ENCODE measurements at regions not wholly inside any gene's neighbourhood (a gene's known extent, or its start where the extent isn't known, plus 50 kb on each side); places are given as distances from the start of the nearest gene placed in this dataset.
"Not testable (repeated sequence)": the region's sequence is repeated elsewhere in the genome, so short reads cannot be mapped to it uniquely, and the experiment has no call there.

DNA sequence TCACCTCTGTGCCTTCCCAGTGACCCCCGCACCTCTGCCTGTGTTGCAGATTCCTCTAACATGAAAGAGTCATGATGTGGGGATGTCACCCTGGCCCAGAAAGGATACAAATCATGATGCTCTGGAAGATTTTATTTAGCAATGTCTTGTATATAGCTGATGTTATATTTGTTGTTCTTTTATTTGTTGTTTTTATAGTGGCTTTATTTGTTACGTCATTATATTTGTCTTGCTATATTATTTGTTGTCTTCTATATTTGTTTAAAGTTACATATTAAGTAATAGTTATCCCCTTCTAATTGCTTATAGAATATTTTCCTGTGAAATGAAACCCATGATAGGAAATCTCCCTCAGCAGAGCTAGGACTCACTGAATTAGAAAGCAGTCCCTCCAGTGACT is 1149.2 kb downstream of the UQCRFS1 start:
- no peaks in the 10 kb centered on the region for H3K4me1 ChIP-seq (ENCODE audit: control insufficient read depth, insufficient read depth, low read length)
- H3K9me3 ChIP-seq (ENCODE audit: control insufficient read depth, low read length), result no peaks in the 10 kb centered on the region
- no peak for DNase-seq (ENCODE audit: low read depth)
- no peaks in the 10 kb centered on the region for H3K27me3 ChIP-seq (replicated peaks; ENCODE audit: control insufficient read depth, insufficient read depth, low read length)
- H3K36me3 ChIP-seq (ENCODE audit: control insufficient read depth, insufficient read depth, low read length, severe bottlenecking), result no peaks in the 10 kb centered on the region
- no peak overlapping the region for H3K4me3 ChIP-seq (ENCODE audit: low read length)
- no peak overlapping the region for H3K9ac ChIP-seq (ENCODE audit: low read length)

DNA sequence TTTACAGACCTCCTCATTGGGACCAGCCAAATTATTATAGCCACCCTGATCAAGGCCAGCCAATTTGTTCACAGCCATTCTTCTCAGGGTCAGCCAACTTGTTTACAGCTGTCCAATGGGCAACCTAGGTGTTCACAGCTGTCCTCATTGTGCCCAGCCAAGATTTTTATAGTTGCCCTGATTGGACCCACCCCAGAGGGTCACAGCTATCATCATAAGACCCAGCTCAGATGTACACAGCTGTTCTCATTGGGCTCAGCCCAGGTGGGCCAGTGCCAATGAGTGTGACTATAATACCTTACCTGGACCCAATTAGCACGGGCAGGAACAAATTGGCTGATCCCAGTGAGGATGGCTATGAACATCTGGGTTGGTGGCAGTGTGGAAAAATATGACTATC is 1151.8 kb downstream of the UQCRFS1 start:
- H3K4me1 ChIP-seq (ENCODE audit: control insufficient read depth, insufficient read depth, low read length), result no peaks in the 10 kb centered on the region
- H3K9ac ChIP-seq (ENCODE audit: low read length), result no peak overlapping the region
- H3K27me3 ChIP-seq (replicated peaks; ENCODE audit: control insufficient read depth, insufficient read depth, low read length), result no peaks in the 10 kb centered on the region
- no peaks in the 10 kb centered on the region for H3K9me3 ChIP-seq (ENCODE audit: control insufficient read depth, low read length)
- no peak overlapping the region for H3K4me3 ChIP-seq (ENCODE audit: low read length)
- no peaks in the 10 kb centered on the region for H3K36me3 ChIP-seq (ENCODE audit: control insufficient read depth, insufficient read depth, low read length, severe bottlenecking)
- no peak for DNase-seq (ENCODE audit: low read depth)

DNA sequence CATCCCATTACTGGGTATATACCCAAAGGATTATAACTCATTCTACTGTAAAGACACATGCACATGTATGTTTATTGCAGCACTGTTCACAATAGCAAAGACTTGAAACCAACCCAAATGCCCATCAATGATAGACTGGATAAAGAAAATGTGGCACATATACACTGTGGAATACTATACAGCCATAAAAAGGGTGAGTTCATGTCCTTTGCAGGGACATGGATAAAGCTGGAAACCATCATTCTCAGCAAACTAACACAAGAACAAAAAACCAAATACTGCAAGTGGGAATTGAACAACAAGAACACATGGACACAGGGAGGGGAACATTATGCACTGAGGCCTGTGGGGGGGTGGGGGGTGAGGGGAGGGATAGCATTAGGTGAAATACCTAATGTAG is 1155.9 kb downstream of the UQCRFS1 start:
- DNase-seq (ENCODE audit: low read depth), result not testable (repeated sequence)

DNA sequence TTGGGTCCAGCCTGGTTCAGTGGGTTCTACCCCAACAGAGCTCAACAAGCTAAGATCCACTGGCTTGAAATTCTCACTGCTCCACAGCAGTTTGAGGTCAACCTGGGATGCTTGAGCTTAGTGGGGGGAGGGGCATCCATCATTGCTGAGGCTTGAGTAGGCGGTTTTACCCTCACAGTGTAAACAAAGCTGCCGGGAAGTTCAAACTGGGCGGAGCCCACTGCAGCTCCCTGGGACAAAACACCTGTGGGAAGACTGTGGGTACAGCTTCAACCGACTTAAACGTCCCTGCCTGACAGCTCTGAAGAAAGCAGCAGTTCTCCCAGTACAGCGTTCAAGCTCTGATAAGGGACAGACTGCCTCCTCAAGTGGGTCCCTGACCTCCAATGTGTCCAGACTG is 1161.9 kb downstream of the UQCRFS1 start:
- DNase-seq (ENCODE audit: low read depth), result no peak
- H3K9ac ChIP-seq (ENCODE audit: low read length), result no peak overlapping the region
- no peaks in the 10 kb centered on the region for H3K4me1 ChIP-seq (ENCODE audit: control insufficient read depth, insufficient read depth, low read length)
- no peaks in the 10 kb centered on the region for H3K9me3 ChIP-seq (ENCODE audit: control insufficient read depth, low read length)
- no peaks in the 10 kb centered on the region for H3K27me3 ChIP-seq (replicated peaks; ENCODE audit: control insufficient read depth, insufficient read depth, low read length)
- H3K4me3 ChIP-seq (ENCODE audit: low read length), result no peak overlapping the region
- H3K36me3 ChIP-seq (ENCODE audit: control insufficient read depth, insufficient read depth, low read length, severe bottlenecking), result no peaks in the 10 kb centered on the region

More for the DNA sequence above, 1155.9 kb downstream of the UQCRFS1 start:
- not testable (repeated sequence) for H3K9ac ChIP-seq (ENCODE audit: low read length); H3K9me3 ChIP-seq (ENCODE audit: control insufficient read depth, low read length); H3K4me1 ChIP-seq (ENCODE audit: control insufficient read depth, insufficient read depth, low read length); H3K36me3 ChIP-seq (ENCODE audit: control insufficient read depth, insufficient read depth, low read length, severe bottlenecking); H3K4me3 ChIP-seq (ENCODE audit: low read length); H3K27me3 ChIP-seq (replicated peaks; ENCODE audit: control insufficient read depth, insufficient read depth, low read length)

DNA sequence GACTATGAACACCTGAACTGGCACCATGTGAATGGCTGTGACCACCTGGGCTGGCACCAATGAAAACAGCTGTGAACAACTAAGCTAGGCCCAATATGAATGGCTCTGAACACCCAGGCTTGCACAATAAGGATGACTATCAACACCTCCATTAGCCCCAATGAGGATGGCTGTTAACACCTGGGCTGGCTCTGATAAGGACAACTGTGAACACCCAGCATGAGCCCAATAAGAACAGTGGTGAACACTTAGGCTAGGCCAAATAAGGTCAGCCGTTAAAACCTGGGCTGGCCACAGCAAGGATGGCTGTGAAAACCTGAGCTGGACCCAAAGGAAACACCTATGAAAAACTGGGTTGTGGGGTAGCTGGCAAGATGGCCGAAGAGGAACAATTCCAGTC is 1163.1 kb downstream of the UQCRFS1 start:
- Histone ChIP-seq H3K4me1 (ENCODE audit: control insufficient read depth, insufficient read depth, low read length) (no peaks in the 10 kb centered on the region), H3K9me3 (ENCODE audit: control insufficient read depth, low read length) (no peaks in the 10 kb centered on the region), H3K36me3 (ENCODE audit: control insufficient read depth, insufficient read depth, low read length, severe bottlenecking) (no peaks in the 10 kb centered on the region), H3K27me3 (replicated peaks; ENCODE audit: control insufficient read depth, insufficient read depth, low read length) (peaks cover 1% of the 10 kb centered on the region), H3K9ac (ENCODE audit: low read length) (no peak overlapping the region), H3K4me3 (ENCODE audit: low read length) (no peak overlapping the region)
- DNase-seq (ENCODE audit: low read depth), result no peak

DNA sequence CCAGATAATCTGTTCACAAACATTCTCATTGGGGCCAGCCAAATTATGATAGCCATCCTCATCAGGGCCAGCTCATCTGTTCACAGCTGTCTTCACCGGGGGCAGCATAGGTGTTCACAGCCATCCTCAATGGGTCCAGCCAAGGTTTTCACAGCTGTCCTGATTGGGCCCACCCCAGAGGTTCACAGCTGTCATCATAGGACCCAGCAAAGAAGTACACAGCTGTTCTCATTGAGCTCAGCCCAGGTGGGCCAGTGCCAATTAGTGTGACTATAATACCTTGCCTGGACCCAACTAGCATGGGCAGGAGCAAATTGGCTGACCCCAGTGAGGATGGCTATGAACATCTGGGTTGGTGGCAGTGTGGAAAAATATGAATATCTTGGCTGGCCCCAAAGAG is 1166.0 kb downstream of the UQCRFS1 start:
- peaks cover 4% of the 10 kb centered on the region for H3K27me3 ChIP-seq (replicated peaks; ENCODE audit: control insufficient read depth, insufficient read depth, low read length)
- no peaks in the 10 kb centered on the region for H3K9me3 ChIP-seq (ENCODE audit: control insufficient read depth, low read length)
- no peak overlapping the region for H3K9ac ChIP-seq (ENCODE audit: low read length)
- no peaks in the 10 kb centered on the region for H3K4me1 ChIP-seq (ENCODE audit: control insufficient read depth, insufficient read depth, low read length)
- no peak overlapping the region for H3K4me3 ChIP-seq (ENCODE audit: low read length)
- no peaks in the 10 kb centered on the region for H3K36me3 ChIP-seq (ENCODE audit: control insufficient read depth, insufficient read depth, low read length, severe bottlenecking)
- DNase-seq (ENCODE audit: low read depth), result no peak

DNA sequence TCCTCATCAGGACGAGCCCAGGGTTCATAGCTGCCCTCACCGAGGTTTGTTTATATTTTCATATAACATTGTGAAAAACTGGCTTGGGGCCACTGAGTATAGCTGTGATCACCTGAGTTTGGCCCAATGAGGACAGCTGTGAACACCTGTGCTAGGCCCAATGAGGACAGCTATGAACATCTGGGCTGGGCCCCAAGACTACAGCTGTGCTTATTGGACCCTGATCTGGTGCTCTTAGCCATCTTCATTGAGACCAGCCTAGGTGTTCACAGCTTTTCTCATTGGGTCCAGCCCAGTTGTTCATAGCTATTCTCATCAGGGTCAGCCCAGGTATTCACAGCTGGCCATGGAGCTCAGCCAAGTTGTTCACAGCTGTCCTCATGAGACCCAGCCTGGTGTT is 1167.3 kb downstream of the UQCRFS1 start:
- H3K9me3 ChIP-seq (ENCODE audit: control insufficient read depth, low read length), result peaks cover 7% of the 10 kb centered on the region
- H3K4me3 ChIP-seq (ENCODE audit: low read length), result no peak overlapping the region
- peaks cover 8% of the 10 kb centered on the region for H3K4me1 ChIP-seq (ENCODE audit: control insufficient read depth, insufficient read depth, low read length)
- no peak for DNase-seq (ENCODE audit: low read depth)
- peaks cover 4% of the 10 kb centered on the region for H3K27me3 ChIP-seq (replicated peaks; ENCODE audit: control insufficient read depth, insufficient read depth, low read length)
- H3K36me3 ChIP-seq (ENCODE audit: control insufficient read depth, insufficient read depth, low read length, severe bottlenecking), result no peaks in the 10 kb centered on the region
- H3K9ac ChIP-seq (ENCODE audit: low read length), result no peak overlapping the region

DNA sequence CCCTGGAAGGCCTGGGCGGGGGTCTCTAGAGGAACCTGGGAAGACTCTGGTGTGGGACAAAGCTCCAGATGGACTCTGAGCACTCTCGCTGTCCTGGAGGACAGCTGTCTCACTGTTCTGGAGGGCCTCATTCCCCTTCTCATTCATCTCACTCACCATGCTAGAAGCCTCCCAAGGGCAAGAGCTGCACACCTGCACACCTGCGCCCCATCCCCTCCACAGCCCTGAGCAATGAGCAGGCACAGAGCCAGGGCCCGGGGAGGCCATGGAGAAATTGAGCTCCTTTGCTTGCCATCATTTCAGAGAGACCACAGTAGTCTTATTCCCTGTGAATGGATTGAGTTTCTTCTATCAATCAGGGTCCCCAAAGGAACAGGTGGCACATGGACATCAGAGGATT is 1168.5 kb downstream of the UQCRFS1 start:
- DNase-seq (ENCODE audit: low read depth), result no peak
- no peaks in the 10 kb centered on the region for H3K36me3 ChIP-seq (ENCODE audit: control insufficient read depth, insufficient read depth, low read length, severe bottlenecking)
- peaks cover 4% of the 10 kb centered on the region for H3K27me3 ChIP-seq (replicated peaks; ENCODE audit: control insufficient read depth, insufficient read depth, low read length)
- H3K4me3 ChIP-seq (ENCODE audit: low read length), result no peak overlapping the region
- H3K4me1 ChIP-seq (ENCODE audit: control insufficient read depth, insufficient read depth, low read length), result peaks cover 15% of the 10 kb centered on the region
- no peak overlapping the region for H3K9ac ChIP-seq (ENCODE audit: low read length)
- peaks cover 7% of the 10 kb centered on the region for H3K9me3 ChIP-seq (ENCODE audit: control insufficient read depth, low read length)

DNA sequence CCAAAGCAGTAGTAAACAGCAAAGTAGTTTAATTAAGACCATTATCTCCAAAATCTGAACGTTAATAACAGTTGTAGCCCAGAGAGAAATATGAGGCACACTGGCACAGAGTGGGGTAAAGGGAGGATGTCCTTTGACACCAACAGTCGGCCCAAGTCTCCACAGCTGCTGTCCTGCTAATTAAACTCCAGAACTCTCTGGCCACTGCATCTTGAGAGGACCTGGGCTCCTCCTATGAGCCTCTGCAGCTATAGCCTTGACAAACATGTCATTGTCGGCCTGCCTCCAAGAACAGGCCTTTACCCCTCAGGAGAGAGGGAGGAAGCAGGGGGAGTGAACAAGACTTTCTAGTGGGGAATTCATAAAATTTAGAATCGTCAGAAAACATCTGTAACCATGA is 1170.4 kb downstream of the UQCRFS1 start:
- Histone ChIP-seq H3K9ac (ENCODE audit: low read length) (no peak overlapping the region), H3K4me1 (ENCODE audit: control insufficient read depth, insufficient read depth, low read length) (peaks cover 15% of the 10 kb centered on the region), H3K36me3 (ENCODE audit: control insufficient read depth, insufficient read depth, low read length, severe bottlenecking) (no peaks in the 10 kb centered on the region), H3K4me3 (ENCODE audit: low read length) (no peak overlapping the region), H3K9me3 (ENCODE audit: control insufficient read depth, low read length) (peaks cover 7% of the 10 kb centered on the region), H3K27me3 (replicated peaks; ENCODE audit: control insufficient read depth, insufficient read depth, low read length) (peaks cover 9% of the 10 kb centered on the region)
- no peak for DNase-seq (ENCODE audit: low read depth)

DNA sequence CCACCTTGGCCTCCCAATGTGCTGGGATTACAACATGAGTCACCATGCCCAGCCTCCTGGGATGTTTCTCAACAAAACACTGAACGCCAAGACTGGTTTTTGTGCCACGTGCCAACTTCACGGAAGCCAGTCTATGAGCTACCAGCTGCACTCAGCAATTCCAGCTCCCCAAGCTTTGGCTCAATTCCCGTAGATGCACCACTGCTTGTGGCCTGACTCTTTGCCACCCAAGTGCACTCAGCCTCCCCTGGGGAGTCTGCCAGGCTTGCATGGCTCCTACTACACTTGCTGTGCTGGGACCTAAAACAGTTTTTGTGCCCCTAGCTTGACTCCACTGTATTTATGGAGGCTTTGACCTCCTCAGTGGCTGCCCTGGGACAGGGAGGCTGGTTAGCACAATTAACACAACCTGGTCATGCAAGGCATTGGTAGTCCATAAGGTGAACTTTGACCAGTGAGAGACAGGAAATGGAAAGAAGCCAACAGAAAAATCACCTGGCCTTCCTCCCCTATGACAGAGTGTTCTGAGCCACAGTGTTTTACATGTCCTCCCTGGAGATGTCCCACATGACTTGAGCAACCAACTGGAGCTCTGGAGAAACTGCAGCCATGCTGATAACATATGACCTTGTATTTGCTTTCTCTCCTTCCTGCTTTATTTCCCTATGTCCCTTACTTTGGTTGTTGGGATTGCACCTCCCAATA is 1173.1 kb downstream of the UQCRFS1 start:
- peak overlapping the region; percentile 46 for H3K9ac ChIP-seq (ENCODE audit: low read length)
- H3K9me3 ChIP-seq (ENCODE audit: control insufficient read depth, low read length), result peaks cover 7% of the 10 kb centered on the region
- H3K4me1 ChIP-seq (ENCODE audit: control insufficient read depth, insufficient read depth, low read length), result peaks cover 15% of the 10 kb centered on the region
- H3K4me3 ChIP-seq (ENCODE audit: low read length), result no peak overlapping the region
- peaks cover 8% of the 10 kb centered on the region for H3K27me3 ChIP-seq (replicated peaks; ENCODE audit: control insufficient read depth, insufficient read depth, low read length)
- no peaks in the 10 kb centered on the region for H3K36me3 ChIP-seq (ENCODE audit: control insufficient read depth, insufficient read depth, low read length, severe bottlenecking)
- no peak for DNase-seq (ENCODE audit: low read depth)

DNA sequence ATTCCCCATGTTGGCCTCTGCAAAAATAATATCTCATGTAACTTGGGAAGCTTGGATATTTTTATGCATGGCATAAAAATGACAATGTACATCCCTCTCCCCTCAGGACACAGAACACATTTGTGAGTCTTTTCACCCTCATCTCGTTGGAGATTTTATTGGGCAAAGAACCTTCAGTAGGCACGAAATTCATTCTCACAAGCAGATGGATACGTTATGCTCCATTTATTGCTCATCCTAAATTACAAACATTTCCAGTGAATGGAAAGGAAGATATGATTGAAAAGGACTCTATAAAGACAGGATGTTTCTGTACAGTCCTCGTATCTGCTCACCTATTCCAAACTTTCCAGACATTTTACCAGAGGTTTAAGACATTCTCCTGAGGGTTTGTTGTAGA is 1175.8 kb downstream of the UQCRFS1 start:
- Histone ChIP-seq H3K9ac (ENCODE audit: low read length) (no peak overlapping the region), H3K36me3 (ENCODE audit: control insufficient read depth, insufficient read depth, low read length, severe bottlenecking) (no peaks in the 10 kb centered on the region), H3K4me1 (ENCODE audit: control insufficient read depth, insufficient read depth, low read length) (peaks cover 15% of the 10 kb centered on the region), H3K27me3 (replicated peaks; ENCODE audit: control insufficient read depth, insufficient read depth, low read length) (peaks cover 5% of the 10 kb centered on the region), H3K9me3 (ENCODE audit: control insufficient read depth, low read length) (peaks cover 11% of the 10 kb centered on the region), H3K4me3 (ENCODE audit: low read length) (no peak overlapping the region)
- DNase-seq (ENCODE audit: low read depth), result no peak

DNA sequence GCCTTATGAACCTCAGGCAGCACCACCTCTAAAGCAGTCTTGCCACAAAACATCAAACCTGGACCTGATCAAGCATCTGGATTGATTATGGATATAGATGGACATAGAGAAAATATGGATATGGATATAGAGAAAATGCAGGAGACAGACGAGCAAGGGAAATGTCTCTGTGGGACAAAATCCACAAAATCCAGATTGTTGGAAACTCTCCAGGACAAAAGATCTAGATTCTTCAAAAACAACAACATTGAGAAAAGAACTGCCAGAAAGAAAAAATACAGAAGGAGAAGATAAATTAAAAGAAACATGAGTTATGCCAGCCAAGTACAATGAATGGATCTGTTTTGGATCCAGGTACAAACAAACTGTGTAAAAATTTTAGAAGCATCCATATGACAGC is 1176.5 kb downstream of the UQCRFS1 start:
- no peak for DNase-seq (ENCODE audit: low read depth)
- Histone ChIP-seq H3K4me1 (ENCODE audit: control insufficient read depth, insufficient read depth, low read length) (peaks cover 14% of the 10 kb centered on the region), H3K27me3 (replicated peaks; ENCODE audit: control insufficient read depth, insufficient read depth, low read length) (peaks cover 5% of the 10 kb centered on the region), H3K9me3 (ENCODE audit: control insufficient read depth, low read length) (peaks cover 8% of the 10 kb centered on the region), H3K9ac (ENCODE audit: low read length) (no peak overlapping the region), H3K36me3 (ENCODE audit: control insufficient read depth, insufficient read depth, low read length, severe bottlenecking) (no peaks in the 10 kb centered on the region), H3K4me3 (ENCODE audit: low read length) (no peak overlapping the region)

Measured in adipocyte (in vitro differentiated cells).